ENCODE measurements at regions not wholly inside any gene's neighbourhood (a gene's known extent, or its start where the extent isn't known, plus 50 kb on each side); places are given as distances from the start of the nearest gene placed in this dataset.

GRCh38 chr2:7444626-7445025 lies 527.4 kb downstream of the RNF144A start:
- DNase-seq, result no peak
- Histone ChIP-seq H3K4me3 (no peak overlapping the region), H3K4me1 (no peaks in the 10 kb centered on the region), H3K36me3 (no peaks in the 10 kb centered on the region), H3K27ac (no peak overlapping the region), H3K27me3 (no peaks in the 10 kb centered on the region), H3K9me3 (no peaks in the 10 kb centered on the region)
- intact Hi-C loops (cut with DNase I; ENCODE audit: low total_unique reads), result no loop called here
- in situ Hi-C loops (cut with MboI; ENCODE audit: low pct_ligation_motif_present in 1 of 4, low pct_unique_long_range_greater_than_20kb in 1 of 4, low sequenced_read_pairs in 3 of 4), result no loop called here
- WGBS, 2 donors (ENCODE audit: low coverage in 1 of 2), result 85 to 93% methylated on average over 1 to 4 of the region's 4 CpGs
- no peak for TF ChIP-seq POLR2A (IDR thresholded peaks at IDR 0.05)
- TF ChIP-seq CTCF (IDR thresholded peaks at IDR 0.05), result no peak
- no peak for TF ChIP-seq EP300 (IDR thresholded peaks at IDR 0.05; ENCODE audit: low read depth)
- no peak for TF ChIP-seq POLR2AphosphoS5 (IDR thresholded peaks at IDR 0.05)

GRCh38 chr2:7448578-7449264 lies 531.5 kb downstream of the RNF144A start:
- H3K4me1 ChIP-seq, result no peaks in the 10 kb centered on the region
- TF ChIP-seq POLR2A (IDR thresholded peaks at IDR 0.05), result no peak
- TF ChIP-seq POLR2AphosphoS5 (IDR thresholded peaks at IDR 0.05), result no peak
- TF ChIP-seq EP300 (IDR thresholded peaks at IDR 0.05; ENCODE audit: low read depth), result no peak
- no peak for TF ChIP-seq CTCF (IDR thresholded peaks at IDR 0.05)
- H3K9me3 ChIP-seq, result no peaks in the 10 kb centered on the region
- no peak overlapping the region for H3K4me3 ChIP-seq
- intact Hi-C loops (cut with DNase I; ENCODE audit: low total_unique reads), result no loop called here
- H3K27me3 ChIP-seq, result no peaks in the 10 kb centered on the region
- in situ Hi-C loops (cut with MboI; ENCODE audit: low pct_ligation_motif_present in 1 of 4, low pct_unique_long_range_greater_than_20kb in 1 of 4, low sequenced_read_pairs in 3 of 4), result no loop called here
- no peak overlapping the region for H3K27ac ChIP-seq
- no peak for DNase-seq
- H3K36me3 ChIP-seq, result no peaks in the 10 kb centered on the region
- 88 to 96% methylated on average over 5 to 11 of the region's 11 CpGs for whole genome bisulfite sequencing, 2 donors (ENCODE audit: low coverage in 1 of 2)

- in situ Hi-C loops (cut with MboI; ENCODE audit: low pct_ligation_motif_present in 1 of 4, low pct_unique_long_range_greater_than_20kb in 1 of 4, low sequenced_read_pairs in 3 of 4) (no loop called here), intact Hi-C loops (cut with DNase I; ENCODE audit: low total_unique reads) (no loop called here)
- DNase-seq, result no peak
- Histone ChIP-seq H3K27ac (no peak overlapping the region), H3K27me3 (no peaks in the 10 kb centered on the region), H3K9me3 (no peaks in the 10 kb centered on the region), H3K36me3 (no peaks in the 10 kb centered on the region), H3K4me3 (no peak overlapping the region), H3K4me1 (no peaks in the 10 kb centered on the region)
- TF ChIP-seq EP300 (IDR thresholded peaks at IDR 0.05; ENCODE audit: low read depth) (no peak), POLR2AphosphoS5 (IDR thresholded peaks at IDR 0.05) (no peak), CTCF (IDR thresholded peaks at IDR 0.05) (no peak), POLR2A (IDR thresholded peaks at IDR 0.05) (no peak)
Observed at GRCh38 chr2:7449298-7449697, 532.1 kb downstream of the RNF144A start.

- no peak for TF ChIP-seq POLR2AphosphoS5 (IDR thresholded peaks at IDR 0.05)
- TF ChIP-seq POLR2A (IDR thresholded peaks at IDR 0.05), result no peak
- TF ChIP-seq CTCF (IDR thresholded peaks at IDR 0.05), result no peak
- TF ChIP-seq EP300 (IDR thresholded peaks at IDR 0.05; ENCODE audit: low read depth), result no peak
- Histone ChIP-seq H3K9me3 (no peaks in the 10 kb centered on the region), H3K4me3 (no peak overlapping the region), H3K27me3 (no peaks in the 10 kb centered on the region), H3K4me1 (no peaks in the 10 kb centered on the region), H3K27ac (no peak overlapping the region), H3K36me3 (no peaks in the 10 kb centered on the region)
- intact Hi-C loops (cut with DNase I; ENCODE audit: low total_unique reads) (no loop called here), in situ Hi-C loops (cut with MboI; ENCODE audit: low pct_ligation_motif_present in 1 of 4, low pct_unique_long_range_greater_than_20kb in 1 of 4, low sequenced_read_pairs in 3 of 4) (no loop called here)
- no peak for DNase-seq
- 83 to 84% methylated on average over 4 to 8 of the region's 8 CpGs for WGBS, 2 donors (ENCODE audit: low coverage in 1 of 2)
Observed at GRCh38 chr2:7450188-7450832, 533.1 kb downstream of the RNF144A start.
